ENCODE measurements at regions not wholly inside any gene's neighbourhood (a gene's known extent, or its start where the extent isn't known, plus 50 kb on each side); places are given as distances from the start of the nearest gene placed in this dataset.
"Not testable (repeated sequence)": the region's sequence is repeated elsewhere in the genome, so short reads cannot be mapped to it uniquely, and the experiment has no call there.

GRCh38 chr10:38350645-38351044 is 256.5 kb downstream of the ZNF37A start:
- H3K4me3 ChIP-seq; H3K4me1 ChIP-seq; H3K9me3 ChIP-seq; intact Hi-C loops (cut with DNase I; ENCODE audit: low total_unique reads); H3K27me3 ChIP-seq; H3K27ac ChIP-seq; H3K36me3 ChIP-seq; DNase-seq: not testable (repeated sequence)
- WGBS, 2 donors (ENCODE audit: low coverage in 1 of 2) = 63 to 64% methylated on average over 1 of the region's 1 CpG
- in situ Hi-C loops (cut with MboI; ENCODE audit: low pct_ligation_motif_present in 1 of 4, low pct_unique_long_range_greater_than_20kb in 1 of 4, low sequenced_read_pairs in 3 of 4) = loop anchor here in 1 of 4 donors (25.0 kb wide), 1 partner anchor 363 kb away; the partner anchor contains the start of gene ZNF25

DNA sequence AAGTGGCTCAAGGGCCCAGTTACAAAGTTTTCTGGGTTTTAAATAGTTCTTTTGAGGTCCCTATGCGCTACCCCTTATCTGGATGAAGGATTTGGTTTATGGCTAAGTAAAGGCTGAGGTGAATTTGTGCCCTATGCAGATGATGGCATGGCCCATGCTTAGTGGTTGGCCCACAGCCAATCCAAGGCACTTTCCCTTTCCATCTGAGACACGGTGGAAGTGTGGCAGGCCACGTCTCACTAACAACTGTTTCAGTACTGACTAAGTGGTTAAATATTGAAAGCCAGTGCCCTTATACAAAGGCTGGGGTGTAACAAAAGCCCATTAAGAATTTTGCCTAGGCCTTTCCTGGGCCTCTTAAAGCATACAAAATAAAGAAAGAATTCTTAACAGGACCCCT is 260.3 kb downstream of the ZNF37A start:
- H3K27me3 ChIP-seq; H3K36me3 ChIP-seq; intact Hi-C loops (cut with DNase I; ENCODE audit: low total_unique reads); H3K4me3 ChIP-seq; H3K9me3 ChIP-seq; H3K27ac ChIP-seq; DNase-seq; H3K4me1 ChIP-seq: not testable (repeated sequence)
- in situ Hi-C loops (cut with MboI; ENCODE audit: low pct_ligation_motif_present in 1 of 4, low pct_unique_long_range_greater_than_20kb in 1 of 4, low sequenced_read_pairs in 3 of 4) = loop anchor here in 1 of 4 donors (25.0 kb wide), 1 partner anchor 367 kb away; the partner anchor contains the start of gene ZNF25
- WGBS, 2 donors (ENCODE audit: low coverage in 1 of 2) = 51% methylated on average over 3 of the region's 3 CpGs; no CpG with 5 or more reads in 1 of the 2 donors

DNA sequence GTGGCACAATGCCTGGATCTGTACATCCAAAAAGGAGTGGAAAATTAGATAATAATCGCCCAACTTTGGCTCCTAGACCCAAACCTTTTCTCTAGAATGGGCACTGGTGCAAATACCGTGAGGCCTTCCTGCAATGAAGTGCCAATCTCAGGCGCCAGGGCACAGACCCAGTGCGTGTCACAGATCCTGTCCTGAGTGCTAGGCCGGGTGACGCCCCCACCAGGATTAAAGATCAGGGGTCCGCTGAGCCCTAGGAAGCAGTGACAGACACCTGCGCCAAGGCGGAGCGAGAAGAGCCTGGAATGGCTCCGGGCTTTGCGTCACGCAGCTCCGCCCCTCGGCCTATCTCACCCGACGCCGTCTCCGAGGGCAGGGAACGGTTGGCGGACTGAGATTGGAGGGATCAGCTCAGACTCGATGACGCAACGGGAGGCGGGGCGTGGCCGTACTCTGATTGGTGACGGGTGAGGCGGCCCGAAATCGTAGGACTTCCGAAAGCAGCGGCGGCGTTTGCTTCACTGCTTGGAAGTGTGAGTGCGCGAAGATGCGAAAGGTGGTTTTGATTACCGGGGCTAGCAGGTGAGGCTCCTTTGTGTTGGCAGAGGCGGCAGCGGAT is 261.9 kb downstream of the ZNF37A start:
- Histone ChIP-seq H3K27ac (peak overlapping the region; percentile 56 to 87 (median 84)), H3K4me3 (peak overlapping the region in 3 of 4 donors; percentile 38 to 66 (median 38))
- H3K4me1 ChIP-seq; H3K36me3 ChIP-seq; intact Hi-C loops (cut with DNase I; ENCODE audit: low total_unique reads); H3K27me3 ChIP-seq; H3K9me3 ChIP-seq: not testable (repeated sequence)
- in situ Hi-C loops (cut with MboI; ENCODE audit: low pct_ligation_motif_present in 1 of 4, low pct_unique_long_range_greater_than_20kb in 1 of 4, low sequenced_read_pairs in 3 of 4) = loop anchor here in 1 of 4 donors (25.0 kb wide), 1 partner anchor 369 kb away; the partner anchor contains the start of gene ZNF25
- 17 to 30% methylated on average over 2 to 7 of the region's 41 CpGs for WGBS, 2 donors (ENCODE audit: low coverage in 1 of 2)
- TF ChIP-seq POLR2AphosphoS5 (IDR thresholded peaks at IDR 0.05) = peak in 2 of 3 donors; percentile 39 to 40
- TF ChIP-seq CTCF (IDR thresholded peaks at IDR 0.05) = peak in 1 of 5 experiments; percentile 8
- peak; percentile 48 for TF ChIP-seq POLR2A (IDR thresholded peaks at IDR 0.05)
- DNase-seq = peak; percentile 79

GRCh38 chr10:38356527-38356926 is 262.4 kb downstream of the ZNF37A start:
- H3K9me3 ChIP-seq; H3K4me1 ChIP-seq; H3K36me3 ChIP-seq; DNase-seq; intact Hi-C loops (cut with DNase I; ENCODE audit: low total_unique reads); H3K27me3 ChIP-seq: not testable (repeated sequence)
- in situ Hi-C loops (cut with MboI; ENCODE audit: low pct_ligation_motif_present in 1 of 4, low pct_unique_long_range_greater_than_20kb in 1 of 4, low sequenced_read_pairs in 3 of 4) = loop anchor here in 1 of 4 donors (25.0 kb wide), 1 partner anchor 369 kb away; the partner anchor contains the start of gene ZNF25
- WGBS, 2 donors (ENCODE audit: low coverage in 1 of 2) = 36% methylated on average over 6 of the region's 16 CpGs; no CpG with 5 or more reads in 1 of the 2 donors
- peak overlapping the region in 3 of 4 donors; percentile 48 to 85 (median 83) for H3K27ac ChIP-seq
- peak overlapping the region in 3 of 4 donors; percentile 11 to 66 (median 38) for H3K4me3 ChIP-seq

- DNase-seq; H3K4me3 ChIP-seq; intact Hi-C loops (cut with DNase I; ENCODE audit: low total_unique reads); H3K27ac ChIP-seq; H3K27me3 ChIP-seq; H3K4me1 ChIP-seq; H3K36me3 ChIP-seq; H3K9me3 ChIP-seq: not testable (repeated sequence)
- in situ Hi-C loops (cut with MboI; ENCODE audit: low pct_ligation_motif_present in 1 of 4, low pct_unique_long_range_greater_than_20kb in 1 of 4, low sequenced_read_pairs in 3 of 4) = loop anchor here in 1 of 4 donors (25.0 kb wide), 1 partner anchor 375 kb away; the partner anchor contains the start of gene ZNF25
Measured at GRCh38 chr10:38362514-38362913, 268.4 kb downstream of the ZNF37A start.

DNA sequence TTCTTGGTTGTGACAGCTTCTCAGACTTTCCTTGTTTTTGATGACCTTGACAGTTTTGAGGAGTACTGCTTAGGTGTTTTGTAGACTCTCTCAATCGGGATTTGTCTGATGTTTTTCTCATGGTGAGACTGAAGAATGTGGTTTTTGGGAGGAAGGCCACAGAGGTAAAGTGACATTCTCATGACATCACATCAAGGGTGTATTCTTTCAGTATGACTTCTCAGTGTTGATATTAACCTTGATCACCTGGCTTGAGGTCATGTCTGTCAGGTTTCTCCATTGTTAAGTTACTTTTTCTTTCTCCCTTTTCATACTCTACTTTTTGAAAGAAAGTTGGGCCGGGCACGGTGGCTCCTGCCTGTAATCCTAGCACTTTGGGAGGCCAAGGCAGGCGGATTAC is 269.9 kb downstream of the ZNF37A start:
- H3K27me3 ChIP-seq; H3K36me3 ChIP-seq; H3K4me3 ChIP-seq; H3K27ac ChIP-seq; H3K9me3 ChIP-seq; DNase-seq; H3K4me1 ChIP-seq; intact Hi-C loops (cut with DNase I; ENCODE audit: low total_unique reads): not testable (repeated sequence)
- in situ Hi-C loops (cut with MboI; ENCODE audit: low pct_ligation_motif_present in 1 of 4, low pct_unique_long_range_greater_than_20kb in 1 of 4, low sequenced_read_pairs in 3 of 4) = loop anchor here in 1 of 4 donors (25.0 kb wide), 1 partner anchor 377 kb away; the partner anchor contains the start of gene ZNF25
- WGBS, 2 donors (ENCODE audit: low coverage in 1 of 2) = 86 to 100% methylated on average over 2 to 4 of the region's 4 CpGs

DNA sequence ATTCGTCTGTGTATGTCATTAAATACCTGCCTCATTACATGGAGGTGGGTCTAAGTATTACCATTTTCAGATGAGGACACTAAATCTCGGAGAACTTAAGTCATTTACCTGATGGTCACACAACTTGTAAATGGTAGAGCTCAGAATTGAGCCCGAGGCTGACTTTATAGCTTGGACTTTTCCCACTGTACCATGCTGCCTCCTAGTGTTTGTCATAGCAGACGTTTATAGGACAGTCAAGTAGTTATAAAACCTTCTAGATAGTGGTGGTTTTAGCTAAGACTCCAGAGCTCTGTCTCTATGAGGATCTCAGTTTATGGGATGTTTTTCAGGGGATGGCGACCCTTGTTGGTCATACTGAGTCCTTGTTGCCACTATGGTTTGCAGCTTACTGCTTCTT is 271.8 kb downstream of the ZNF37A start:
- DNase-seq = peak; percentile 10
- intact Hi-C loops (cut with DNase I; ENCODE audit: low total_unique reads); H3K4me3 ChIP-seq; H3K4me1 ChIP-seq; H3K27ac ChIP-seq; H3K9me3 ChIP-seq; H3K36me3 ChIP-seq; H3K27me3 ChIP-seq: not testable (repeated sequence)
- 41 to 80% methylated on average over 1 to 5 of the region's 5 CpGs for WGBS, 2 donors (ENCODE audit: low coverage in 1 of 2)
- in situ Hi-C loops (cut with MboI; ENCODE audit: low pct_ligation_motif_present in 1 of 4, low pct_unique_long_range_greater_than_20kb in 1 of 4, low sequenced_read_pairs in 3 of 4) = loop anchor here in 1 of 4 donors (25.0 kb wide), 1 partner anchor 379 kb away; the partner anchor contains the start of gene ZNF25
- TF ChIP-seq CTCF (IDR thresholded peaks at IDR 0.05) = peak in 4 of 5 experiments; percentile 32 to 40 (median 35)

GRCh38 chr10:38383800-38384199 is 289.7 kb downstream of the ZNF37A start:
- in situ Hi-C loops (cut with MboI; ENCODE audit: low pct_ligation_motif_present in 1 of 4, low pct_unique_long_range_greater_than_20kb in 1 of 4, low sequenced_read_pairs in 3 of 4); intact Hi-C loops (cut with DNase I; ENCODE audit: low total_unique reads); H3K4me1 ChIP-seq; H3K36me3 ChIP-seq; DNase-seq; H3K9me3 ChIP-seq; H3K27me3 ChIP-seq; H3K27ac ChIP-seq; H3K4me3 ChIP-seq: not testable (repeated sequence)
- WGBS, 2 donors (ENCODE audit: low coverage in 1 of 2) = 82 to 85% methylated on average over 2 of the region's 2 CpGs

- in situ Hi-C loops (cut with MboI; ENCODE audit: low pct_ligation_motif_present in 1 of 4, low pct_unique_long_range_greater_than_20kb in 1 of 4, low sequenced_read_pairs in 3 of 4); DNase-seq; H3K27ac ChIP-seq; H3K4me1 ChIP-seq; H3K9me3 ChIP-seq; H3K36me3 ChIP-seq; intact Hi-C loops (cut with DNase I; ENCODE audit: low total_unique reads); H3K27me3 ChIP-seq; H3K4me3 ChIP-seq: not testable (repeated sequence)
Measured at GRCh38 chr10:38386869-38387268, 292.7 kb downstream of the ZNF37A start.
